ENCODE measurements at regions not wholly inside any gene's neighbourhood (a gene's known extent, or its start where the extent isn't known, plus 50 kb on each side); places are given as distances from the start of the nearest gene placed in this dataset.

DNA sequence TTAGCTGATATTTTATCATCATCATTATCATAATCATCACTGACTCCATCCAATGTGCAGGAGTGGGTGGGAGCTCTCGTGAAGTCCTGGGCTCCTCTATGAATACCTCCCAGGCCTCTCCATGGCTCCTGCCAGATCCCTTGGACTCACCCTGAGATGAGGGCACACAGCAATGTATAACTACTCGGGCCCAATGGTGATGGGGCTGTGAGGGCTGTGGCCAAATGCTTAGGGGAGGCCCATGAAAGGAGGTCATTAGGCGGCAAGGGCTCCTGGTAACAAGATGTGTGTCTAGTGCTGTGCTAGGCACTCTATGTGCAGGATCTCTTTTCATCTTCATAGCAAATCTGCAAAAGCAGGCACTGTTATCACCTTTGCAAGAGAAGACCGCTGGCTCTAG is 270.9 kb downstream of the GLRX3 start:
- TF ChIP-seq, protein P1, sequence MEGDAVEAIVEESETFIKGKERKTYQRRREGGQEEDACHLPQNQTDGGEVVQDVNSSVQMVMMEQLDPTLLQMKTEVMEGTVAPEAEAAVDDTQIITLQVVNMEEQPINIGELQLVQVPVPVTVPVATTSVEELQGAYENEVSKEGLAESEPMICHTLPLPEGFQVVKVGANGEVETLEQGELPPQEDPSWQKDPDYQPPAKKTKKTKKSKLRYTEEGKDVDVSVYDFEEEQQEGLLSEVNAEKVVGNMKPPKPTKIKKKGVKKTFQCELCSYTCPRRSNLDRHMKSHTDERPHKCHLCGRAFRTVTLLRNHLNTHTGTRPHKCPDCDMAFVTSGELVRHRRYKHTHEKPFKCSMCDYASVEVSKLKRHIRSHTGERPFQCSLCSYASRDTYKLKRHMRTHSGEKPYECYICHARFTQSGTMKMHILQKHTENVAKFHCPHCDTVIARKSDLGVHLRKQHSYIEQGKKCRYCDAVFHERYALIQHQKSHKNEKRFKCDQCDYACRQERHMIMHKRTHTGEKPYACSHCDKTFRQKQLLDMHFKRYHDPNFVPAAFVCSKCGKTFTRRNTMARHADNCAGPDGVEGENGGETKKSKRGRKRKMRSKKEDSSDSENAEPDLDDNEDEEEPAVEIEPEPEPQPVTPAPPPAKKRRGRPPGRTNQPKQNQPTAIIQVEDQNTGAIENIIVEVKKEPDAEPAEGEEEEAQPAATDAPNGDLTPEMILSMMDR (IDR thresholded peaks at IDR 0.05; ENCODE audit: insufficient read depth, missing control alignments): no peak
- FAIRE-seq (no peak), DNase-seq (ENCODE audit: insufficient read length, low spot score) (no peak)

DNA sequence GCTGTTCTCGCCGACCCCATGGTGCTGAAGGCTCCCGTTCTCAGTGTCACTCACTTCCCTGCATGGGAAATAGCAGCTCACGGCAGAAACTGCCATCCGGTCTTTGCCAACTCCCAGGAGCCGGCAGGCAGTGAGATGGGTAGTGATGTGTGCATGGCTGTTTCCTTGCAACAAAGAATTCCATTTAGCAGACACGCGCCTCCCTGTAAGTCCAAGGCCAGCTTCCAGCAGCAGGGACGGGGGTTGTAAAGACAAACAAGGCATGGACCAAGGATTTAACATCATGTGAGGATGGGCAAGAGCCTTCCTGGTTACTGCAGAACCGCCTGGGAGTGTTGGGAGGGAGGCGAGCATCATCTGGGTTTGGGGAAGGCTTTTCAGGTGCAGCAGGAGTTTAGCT is 273.1 kb downstream of the GLRX3 start:
- TF ChIP-seq, protein P1 (IDR thresholded peaks at IDR 0.05; ENCODE audit: insufficient read depth, missing control alignments): no peak
- DNase-seq (ENCODE audit: insufficient read length, low spot score): no peak
- no peak for FAIRE-seq

DNA sequence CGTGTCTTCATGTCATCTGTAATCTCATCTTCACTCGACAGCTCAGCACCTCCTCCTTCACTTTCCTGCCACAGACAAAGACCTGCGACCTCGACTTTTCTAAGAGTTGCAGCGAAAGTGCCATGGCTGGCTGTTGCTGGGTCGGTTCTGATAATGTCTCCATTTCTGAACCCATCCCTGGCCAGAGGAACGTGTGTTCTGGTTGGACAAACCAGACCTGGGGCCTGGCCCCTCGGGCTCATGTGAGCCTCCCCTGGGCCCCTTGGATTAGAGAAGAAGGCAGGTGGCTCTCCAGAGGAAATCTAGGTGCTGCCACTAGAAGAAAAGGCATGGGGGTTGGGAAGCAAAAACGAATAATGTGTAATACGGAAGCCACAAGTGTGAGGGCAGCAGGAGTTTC is 273.7 kb downstream of the GLRX3 start:
- FAIRE-seq: no peak
- TF ChIP-seq, protein P1 (IDR thresholded peaks at IDR 0.05; ENCODE audit: insufficient read depth, missing control alignments): no peak

DNA sequence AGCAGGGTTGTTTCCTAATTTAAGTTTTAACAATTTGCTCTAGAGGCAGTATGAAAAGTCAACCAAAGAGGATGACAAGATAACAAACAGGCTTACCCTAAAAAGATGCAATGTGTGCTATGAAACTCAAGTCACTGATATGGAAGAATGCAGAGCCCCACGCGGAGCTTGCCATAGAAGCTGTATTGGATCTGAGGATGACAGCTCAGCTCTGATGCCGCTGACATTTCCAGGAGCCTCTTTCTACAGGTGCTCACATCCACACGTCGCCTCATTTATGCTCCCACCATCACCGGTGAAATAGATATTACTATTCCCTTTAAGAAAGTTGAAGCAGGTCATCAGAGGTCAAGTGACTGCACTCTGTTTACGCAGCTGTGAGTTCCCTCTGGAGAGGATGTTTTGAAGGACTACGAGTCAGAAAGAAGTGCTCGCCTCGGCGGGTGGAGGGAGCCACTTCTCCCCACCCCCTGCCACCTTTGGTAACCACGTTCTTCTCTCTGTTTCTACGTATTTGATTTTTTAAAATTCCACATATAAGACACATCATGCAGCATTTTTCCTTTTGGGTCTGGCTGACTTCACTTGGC is 275.4 kb downstream of the GLRX3 start:
- FAIRE-seq (no peak), DNase-seq (ENCODE audit: insufficient read length, low spot score) (no peak)
- TF ChIP-seq, protein P1 (IDR thresholded peaks at IDR 0.05; ENCODE audit: insufficient read depth, missing control alignments): no peak

More for the DNA sequence above, 273.7 kb downstream of the GLRX3 start:
- DNase-seq (ENCODE audit: insufficient read length, low spot score): no peak

DNA sequence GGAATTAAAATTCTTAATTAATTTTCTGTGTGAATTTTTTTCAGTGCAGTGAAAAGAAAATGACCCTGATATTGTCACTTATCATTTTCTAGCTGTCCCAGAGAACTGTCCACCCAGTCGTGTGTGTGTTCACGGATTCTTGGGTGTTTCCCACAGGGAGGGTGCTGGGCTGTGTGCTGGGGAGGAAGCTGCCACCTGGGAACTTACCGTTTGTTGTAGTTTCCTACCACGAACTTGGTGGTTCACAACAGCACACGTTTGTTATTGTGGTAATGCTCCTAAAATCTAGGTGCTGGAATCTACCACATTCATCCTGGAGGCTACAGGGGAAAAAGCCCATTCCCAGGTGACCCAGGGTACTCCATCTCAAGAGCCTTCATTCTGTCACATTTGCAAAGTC is 276.1 kb downstream of the GLRX3 start:
- DNase-seq (ENCODE audit: insufficient read length, low spot score) (no peak), FAIRE-seq (no peak)
- TF ChIP-seq, protein P1 (IDR thresholded peaks at IDR 0.05; ENCODE audit: insufficient read depth, missing control alignments): no peak

DNA sequence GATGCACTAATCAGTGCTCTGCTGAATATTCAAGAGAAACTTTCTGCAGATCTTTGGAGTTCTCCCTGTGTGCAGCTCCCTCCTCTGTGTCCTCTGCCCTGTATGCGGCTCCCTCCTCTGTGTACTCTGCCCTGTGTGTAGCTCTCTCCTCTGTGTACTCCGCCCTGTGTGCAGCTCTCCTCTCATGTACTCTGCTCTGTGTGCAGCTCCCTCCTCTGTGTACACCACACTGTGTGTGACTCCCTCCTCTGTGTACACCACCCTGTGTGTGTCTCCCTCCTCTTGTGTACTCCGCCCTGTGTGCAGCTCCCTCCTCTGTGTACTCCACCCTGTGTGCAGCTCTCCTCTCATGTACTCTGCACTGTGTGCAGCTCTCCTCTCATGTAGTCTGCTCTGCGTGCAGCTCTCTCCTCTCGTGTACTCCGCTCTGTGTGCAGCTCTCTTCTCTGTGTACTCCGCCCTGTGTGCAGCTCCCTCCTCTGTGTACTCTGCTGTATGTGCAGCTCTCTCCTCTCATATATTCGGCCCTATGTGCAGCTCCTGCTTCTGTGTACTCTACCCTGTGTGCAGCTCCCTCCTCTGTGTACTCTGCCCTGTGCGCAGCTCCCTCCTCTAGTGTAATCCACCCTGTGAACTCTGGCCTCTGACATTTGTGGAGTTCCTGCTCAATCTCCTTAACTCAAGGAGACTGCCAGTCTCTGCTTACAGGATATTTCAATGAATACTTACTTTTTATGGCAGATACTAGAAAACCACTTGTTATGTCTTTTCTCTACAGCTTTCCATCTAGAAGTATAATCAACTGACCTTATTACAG is 280.4 kb downstream of the GLRX3 start:
- FAIRE-seq: no peak
- DNase-seq (ENCODE audit: insufficient read length, low spot score): no peak
- TF ChIP-seq, protein P1 (IDR thresholded peaks at IDR 0.05; ENCODE audit: insufficient read depth, missing control alignments): no peak

DNA sequence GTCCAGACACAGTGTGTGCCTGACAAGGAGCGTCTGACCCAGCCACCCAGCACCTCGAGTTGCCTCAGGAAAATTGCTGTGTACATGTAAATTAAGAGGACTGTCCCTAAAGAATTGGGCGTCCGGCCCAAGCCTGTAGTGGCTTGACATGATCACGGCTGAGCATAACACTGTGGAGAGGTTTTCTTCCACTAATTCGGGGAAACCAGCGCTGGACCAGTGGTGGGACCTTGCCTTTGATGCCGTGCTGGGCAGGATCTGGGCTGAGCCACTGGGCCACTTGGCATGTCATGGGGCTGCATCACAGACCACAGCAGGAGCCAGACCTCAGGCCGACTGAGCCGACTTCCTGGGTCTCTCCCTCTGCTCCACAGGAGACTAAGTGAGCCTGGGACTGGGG is 282.5 kb downstream of the GLRX3 start:
- no peak for FAIRE-seq
- no peak for DNase-seq (ENCODE audit: insufficient read length, low spot score)
- TF ChIP-seq, protein P1 (IDR thresholded peaks at IDR 0.05; ENCODE audit: insufficient read depth, missing control alignments): no peak

Data from D721Med (cell line).